H1 (cell line): ENCODE measurements at regions not wholly inside any gene's neighbourhood (a gene's known extent, or its start where the extent isn't known, plus 50 kb on each side); places are given as distances from the start of the nearest gene placed in this dataset.

ENCODE experiments used
- CTCF ChIA-PET: fragments of 300-600 bp; sonication (Branson Sonifier 250); formaldehyde crosslinking; loops from one replicate; lab custom pipeline; 2021; ENCODE audit not compliant: partially characterized antibody; lab: Charles Lee
- POLR2A ChIA-PET: fragments of 300-600 bp; sonication (Branson Sonifier 250); formaldehyde crosslinking; loops from one replicate; lab custom pipeline; 2021; ENCODE audit warnings: inconsistent platforms; ENCODE audit not compliant: partially characterized antibody; lab: Charles Lee
- DNase-seq, 2 experiments: peaks; one replicate each; pipeline versions ENCODE4 v3.0.0 to v3.0.0-alpha.2; 2010 to 2022; ENCODE audit warnings: low spot score in 2 of 2, low read depth in 1 of 2, mixed read lengths in 1 of 2
- FAIRE-seq: peaks from 2 replicates; lab custom pipeline; 2011; peaks lifted over from hg19 to GRCh38; lab: Jason Lieb, UNC
- H2AFZ ChIP-seq: 2 replicates; pipeline ENCODE4 v1.8.1; 2012; ENCODE audit warnings: low read length, inconsistent platforms
- H2AK5ac ChIP-seq: 2 replicates; pipeline ENCODE4 v1.6.1; 2013; ENCODE audit warnings: low read depth, low read length
- H2BK120ac ChIP-seq: replicated peaks from 2 replicates; pipeline ENCODE3; 2013; ENCODE audit warnings: low read depth, low read length, inconsistent platforms
- H2BK12ac ChIP-seq: 2 replicates; pipeline ENCODE4 v1.6.1; 2013; ENCODE audit warnings: low read depth, low read length
- H2BK15ac ChIP-seq: 2 replicates; pipeline ENCODE4 v1.6.1; 2013; ENCODE audit warnings: low read length
- H2BK20ac ChIP-seq: 2 replicates; pipeline ENCODE4 v1.6.1; 2013; ENCODE audit warnings: low read length
- H2BK5ac ChIP-seq: 2 replicates; pipeline ENCODE4 v1.6.1; 2013; ENCODE audit warnings: low read depth, low read length
- H3K14ac ChIP-seq: 2 replicates; pipeline ENCODE4 v1.6.1; 2013; ENCODE audit warnings: inconsistent platforms; ENCODE audit not compliant: insufficient read length
- H3K18ac ChIP-seq: 2 replicates; pipeline ENCODE4 v1.6.1; 2013; ENCODE audit warnings: low read length; ENCODE audit errors: extremely low read depth
- H3K23ac ChIP-seq: 2 replicates; pipeline ENCODE4 v1.6.1; 2013; ENCODE audit warnings: inconsistent platforms; ENCODE audit not compliant: insufficient read length
- H3K23me2 ChIP-seq: 2 replicates; pipeline ENCODE4 v1.6.1; 2013; ENCODE audit warnings: low read depth, low read length
- H3K27ac ChIP-seq: 2 replicates; pipeline ENCODE4 v1.6.1; 2011; ENCODE audit warnings: low read depth, low read length, inconsistent platforms
- H3K27me3 ChIP-seq, 4 experiments: replicated peaks in 1 of 4; 1 replicate in 1 of 4; 2 replicates in 3 of 4; pipeline versions ENCODE4 v1.6.1 to v1.8.1; 2011 to 2013; ENCODE audit warnings: low read length in 3 of 4, mild to moderate bottlenecking in 3 of 4, inconsistent platforms in 2 of 4, mixed read lengths in 2 of 4, moderate library complexity in 1 of 4; ENCODE audit not compliant: control insufficient read depth in 3 of 4, insufficient read depth in 3 of 4; ENCODE audit errors: extremely low read depth in 1 of 4
- H3K36me3 ChIP-seq, 4 experiments: 2 replicates each; pipeline versions ENCODE4 v1.6.1 to v1.8.1; 2011 to 2013; ENCODE audit warnings: mild to moderate bottlenecking in 4 of 4, low read length in 3 of 4, moderate library complexity in 2 of 4, control low read depth in 1 of 4, inconsistent platforms in 1 of 4; ENCODE audit not compliant: insufficient read depth in 4 of 4, control insufficient read depth in 2 of 4
- H3K4ac ChIP-seq: replicated peaks from 2 replicates; pipeline ENCODE3; 2013; ENCODE audit warnings: low read length, low read depth, mixed read lengths, inconsistent platforms; ENCODE audit not compliant: insufficient read length
- H3K4me1 ChIP-seq, 4 experiments: replicated peaks in 1 of 4; 1 replicate in 1 of 4; 2 replicates in 3 of 4; pipeline versions ENCODE4 v1.6.1 to v1.8.1; 2011 to 2013; ENCODE audit warnings: low read length in 3 of 4, inconsistent platforms in 2 of 4, mixed read lengths in 1 of 4; ENCODE audit not compliant: insufficient read depth in 4 of 4, control insufficient read depth in 3 of 4
- H3K4me2 ChIP-seq, 2 experiments: 2 replicates each; pipeline versions ENCODE4 v1.6.1 to v1.8.1; 2011 to 2013; ENCODE audit warnings: low read depth in 2 of 2, low read length in 2 of 2, control low read depth in 1 of 2, inconsistent platforms in 1 of 2, mild to moderate bottlenecking in 1 of 2; ENCODE audit not compliant: insufficient read depth in 1 of 2
- H3K4me3 ChIP-seq, 4 experiments: fragments of 200-600, 300-600 bp in 1 of 4; sonication (generic), shearing (Covaris generic), sonication (Bioruptor Twin) in 1 of 4; 2 replicates each; pipeline versions ENCODE4 v1.5.1 to v1.8.1; 2011 to 2016; ENCODE audit warnings: low read length in 4 of 4, low read depth in 3 of 4, control low read depth in 2 of 4, inconsistent platforms in 2 of 4, mild to moderate bottlenecking in 2 of 4, mixed read lengths in 1 of 4, moderate library complexity in 1 of 4; ENCODE audit not compliant: insufficient read depth in 2 of 4; ENCODE audit errors: extremely low read depth in 1 of 4
- H3K56ac ChIP-seq: replicated peaks from 2 replicates; pipeline ENCODE3; 2013; ENCODE audit warnings: low read depth, mild to moderate bottlenecking, mixed read lengths, low read length, inconsistent platforms; ENCODE audit not compliant: insufficient read length
- H3K79me1 ChIP-seq: 2 replicates; pipeline ENCODE4 v1.6.1; 2013; ENCODE audit warnings: low read depth, low read length, control low read depth
- H3K79me2 ChIP-seq, 2 experiments: 2 replicates each; pipeline versions ENCODE4 v1.6.1 to v1.8.1; 2012 to 2013; ENCODE audit warnings: low read length in 2 of 2, mild to moderate bottlenecking in 2 of 2, inconsistent platforms in 1 of 2; ENCODE audit not compliant: insufficient read depth in 2 of 2, control insufficient read depth in 1 of 2
- H3K9ac ChIP-seq, 4 experiments: replicated peaks in 1 of 4; 1 replicate in 1 of 4; 2 replicates in 3 of 4; pipeline versions ENCODE4 v1.6.1 to v1.8.1; 2011 to 2013; ENCODE audit warnings: low read depth in 3 of 4, low read length in 3 of 4, control low read depth in 2 of 4, mild to moderate bottlenecking in 2 of 4, moderate library complexity in 2 of 4, inconsistent platforms in 1 of 4; ENCODE audit errors: extremely low read depth in 1 of 4
- H3K9me3 ChIP-seq, 2 experiments: 2 replicates each; pipeline versions ENCODE4 v1.6.1 to v1.8.1; 2012 to 2013; ENCODE audit warnings: mild to moderate bottlenecking in 2 of 2, moderate library complexity in 2 of 2, control low read depth in 1 of 2, inconsistent platforms in 1 of 2, low read depth in 1 of 2, low read length in 1 of 2, mixed read lengths in 1 of 2; ENCODE audit not compliant: insufficient read depth in 2 of 2
- H4K20me1 ChIP-seq, 2 experiments: replicated peaks in 1 of 2; 2 replicates each; pipeline versions ENCODE3 to v1.8.1; 2011 to 2013; ENCODE audit warnings: inconsistent platforms in 2 of 2, low read length in 2 of 2, mild to moderate bottlenecking in 1 of 2; ENCODE audit not compliant: insufficient read depth in 2 of 2, control insufficient read depth in 1 of 2
- H4K5ac ChIP-seq: 2 replicates; pipeline ENCODE4 v1.6.1; 2013; ENCODE audit warnings: low read length, low read depth, mixed read lengths, inconsistent platforms; ENCODE audit not compliant: insufficient read length
- H4K8ac ChIP-seq: 2 replicates; pipeline ENCODE4 v1.8.0; 2013; ENCODE audit warnings: mild to moderate bottlenecking, moderate library complexity, low read length, inconsistent platforms; ENCODE audit not compliant: insufficient read depth; ENCODE audit errors: extremely low read depth
- H4K91ac ChIP-seq: replicated peaks from 2 replicates; pipeline ENCODE3; 2013; ENCODE audit warnings: low read length, mixed read lengths, inconsistent platforms; ENCODE audit not compliant: insufficient read length
- ASH2L ChIP-seq: fragments of 200-600, 300-600 bp; sonication (generic); IDR thresholded peaks from one replicate; pipeline ENCODE4 v1.7.1; 2017; ENCODE audit warnings: low read length
- ATF3 ChIP-seq: IDR thresholded peaks from 2 replicates; pipeline ENCODE4 v1.6.1; 2011; ENCODE audit warnings: low read depth, mild to moderate bottlenecking, low read length; ENCODE audit not compliant: insufficient read depth
- CEBPB ChIP-seq: IDR thresholded peaks from 2 replicates; pipeline ENCODE4 v1.6.1; 2012; ENCODE audit warnings: low read depth, low read length
- CHD2 ChIP-seq: IDR thresholded peaks from 2 replicates; pipeline ENCODE4 v1.6.1; 2012; ENCODE audit warnings: low read length, improper control_type of control experiment
- GTF2F1 ChIP-seq: IDR thresholded peaks from 2 replicates; pipeline ENCODE4 v1.6.1; 2012; ENCODE audit warnings: low read depth, low read length, improper control_type of control experiment, borderline replicate concordance
- KDM5A ChIP-seq: fragments of 200-600 bp; IDR thresholded peaks from 2 replicates; pipeline ENCODE4 v1.7.1; 2012; ENCODE audit warnings: mild to moderate bottlenecking, low read length, inconsistent platforms, mixed read lengths
- MAFK ChIP-seq: IDR thresholded peaks from 2 replicates; pipeline ENCODE4 v1.6.1; 2012; ENCODE audit warnings: low read depth, mild to moderate bottlenecking, improper control_type of control experiment, low read length
- POLR2A ChIP-seq, 2 experiments: IDR thresholded peaks; 1 replicate in 1 of 2; 2 replicates in 1 of 2; pipeline ENCODE4 v1.6.1; 2011; ENCODE audit warnings: low read depth in 2 of 2, low read length in 2 of 2, mild to moderate bottlenecking in 2 of 2; ENCODE audit errors: control extremely low read depth in 1 of 2
- POLR2AphosphoS5 ChIP-seq: IDR thresholded peaks from 2 replicates; pipeline ENCODE4 v1.6.1; 2011; ENCODE audit warnings: low read depth, low read length
- POU5F1 ChIP-seq: IDR thresholded peaks from 2 replicates; pipeline ENCODE4 v1.6.1; 2011; ENCODE audit warnings: low read depth, mild to moderate bottlenecking, low read length, moderate library complexity
- RFX5 ChIP-seq: IDR thresholded peaks from 2 replicates; pipeline ENCODE4 v1.6.1; 2011; ENCODE audit warnings: low read depth, low read length, improper control_type of control experiment, borderline replicate concordance
- SAP30 ChIP-seq: fragments of 300-600 bp; sonication (generic); IDR thresholded peaks from 2 replicates; pipeline ENCODE4 v1.7.1; 2012; ENCODE audit warnings: low read length, moderate library complexity, mild to moderate bottlenecking, inconsistent platforms; ENCODE audit not compliant: insufficient read depth, insufficient replicate concordance
- SIN3A ChIP-seq, 2 experiments: IDR thresholded peaks in 1 of 2; conservative IDR thresholded peaks in 1 of 2; 2 replicates each; pipeline ENCODE4 v1.6.1; 2011 to 2012; ENCODE audit warnings: low read length in 2 of 2, improper control_type of control experiment in 1 of 2, low read depth in 1 of 2, mild to moderate bottlenecking in 1 of 2
- SIRT6 ChIP-seq: IDR thresholded peaks from one replicate; pipeline ENCODE4 v1.7.1; 2012; ENCODE audit warnings: low read length, inconsistent platforms
- SIX5 ChIP-seq: IDR thresholded peaks from 2 replicates; pipeline ENCODE4 v1.6.1; 2011; ENCODE audit warnings: mild to moderate bottlenecking, low read depth, low read length
- SP1 ChIP-seq: IDR thresholded peaks from 2 replicates; pipeline ENCODE4 v1.6.1; 2011; ENCODE audit warnings: low read depth, low read length
- TAF7 ChIP-seq: optimal IDR thresholded peaks from 2 replicates; pipeline ENCODE3; 2011; ENCODE audit warnings: low read depth, mild to moderate bottlenecking, inconsistent platforms, low read length, moderate library complexity, borderline replicate concordance
- WGBS, 2 experiments: shearing (Covaris generic) in 1 of 2; methylation state at CpG; one replicate each; pipeline versions ENCODE4 v1.1.6 to v1.1.7; 2013 to 2015; ENCODE audit warnings: low lambda C conversion rate in 2 of 2, mixed read lengths in 2 of 2, inconsistent platforms in 1 of 2, low coverage in 1 of 2, missing lambda C conversion rate in 1 of 2; ENCODE audit not compliant: insufficient replicate concordance in 2 of 2, insufficient coverage in 1 of 2, insufficient read length in 1 of 2; ENCODE audit errors: extremely low coverage in 1 of 2, missing lambda C conversion rate in 1 of 2; 5-methylcytosine and 5-hydroxymethylcytosine counted together

DNA sequence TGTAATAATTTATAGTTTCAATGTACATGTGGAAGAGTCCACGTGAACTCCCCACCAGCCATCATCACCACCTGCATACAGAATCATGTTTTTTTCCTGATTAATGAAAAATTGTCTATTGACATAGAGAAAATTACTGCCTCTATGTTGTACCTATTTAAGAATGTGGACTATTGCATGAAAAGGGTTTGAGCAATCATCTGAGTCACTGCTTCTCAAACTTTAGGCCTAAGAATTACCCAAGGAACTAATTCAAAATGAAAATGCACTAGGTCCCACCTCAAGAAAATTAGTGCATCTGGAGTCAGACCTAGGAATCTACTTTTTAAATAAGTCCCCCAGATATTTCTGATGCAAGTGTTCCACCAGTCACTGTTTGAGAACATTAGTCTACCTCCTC lies 709.3 kb downstream of the MAT2B start:
- no peak for FAIRE-seq
- TF ChIP-seq POLR2A (IDR thresholded peaks at IDR 0.05; ENCODE audit: control extremely low read depth in 1 of 2, low read depth in 2 of 2, low read length in 2 of 2) (no peak), SIRT6 (no peak), ASH2L (no peak), SIN3A (conservative IDR thresholded peaks at IDR 0.05 in 1 of 2, IDR thresholded peaks at IDR 0.05 in 1 of 2; ENCODE audit: low read depth in 1 of 2, low read length in 2 of 2) (no peak), POLR2AphosphoS5 (no peak), SIX5 (no peak), SAP30 (no peak), ATF3 (no peak), TAF7 (no peak), MAFK (no peak), RFX5 (no peak), KDM5A (no peak), CEBPB (no peak), CHD2 (no peak), GTF2F1 (no peak), POU5F1 (no peak), SP1 (no peak)

More for the DNA sequence above, 709.3 kb downstream of the MAT2B start:
- no peaks in the 10 kb centered on the region for H3K23me2 ChIP-seq
- no peak overlapping the region for H2BK5ac ChIP-seq
- H2BK12ac ChIP-seq = no peak overlapping the region
- H3K4me1 ChIP-seq = no peaks in the 10 kb centered on the region
- DNase-seq = no peak
- no peaks in the 10 kb centered on the region for H3K79me1 ChIP-seq
- no peak overlapping the region for H3K18ac ChIP-seq
- no peak overlapping the region for H4K5ac ChIP-seq
- no peaks in the 10 kb centered on the region for H4K20me1 ChIP-seq
- H2BK20ac ChIP-seq = no peak overlapping the region
- H4K91ac ChIP-seq = no peak overlapping the region
- no peaks in the 10 kb centered on the region for H3K27me3 ChIP-seq
- no peaks in the 10 kb centered on the region for H3K79me2 ChIP-seq
- H3K4me2 ChIP-seq = no peak overlapping the region
- WGBS, 2 experiments = 100% methylated on average over 1 of the region's 1 CpG; no CpG with 5 or more reads in 1 of the 2 experiments
- H3K36me3 ChIP-seq = no peaks in the 10 kb centered on the region; a peak in 1 of 8 replicates
- H2BK120ac ChIP-seq = no peak overlapping the region
- no peak overlapping the region for H3K9ac ChIP-seq
- no peak overlapping the region for H3K4me3 ChIP-seq
- no peaks in the 10 kb centered on the region for H3K9me3 ChIP-seq
- no peak overlapping the region for H2BK15ac ChIP-seq
- no peak overlapping the region for H3K27ac ChIP-seq
- H2AK5ac ChIP-seq = no peak overlapping the region
- no peak overlapping the region for H3K4ac ChIP-seq
- ChIA-PET POLR2A (no interaction called here), CTCF (no interaction called here)
- H3K23ac ChIP-seq = no peak overlapping the region
- no peak overlapping the region for H2AFZ ChIP-seq
- H3K14ac ChIP-seq = no peak overlapping the region
- no peak overlapping the region for H4K8ac ChIP-seq
- H3K56ac ChIP-seq = no peak overlapping the region
